K562 (cell line): ENCODE measurements at regions not wholly inside any gene's neighbourhood (a gene's known extent, or its start where the extent isn't known, plus 50 kb on each side); places are given as distances from the start of the nearest gene placed in this dataset.

ENCODE experiments used
- ATAC-seq: fragments of 200-7000 bp; cut with Tn5 transposase; 3 replicates; pipeline ENCODE4 v1.9.1; 2020; ENCODE audit warnings: moderate library complexity
- BruUV-seq: library from RNA; stranded (reverse); fragments of 400-500 nt; replicated peaks from 2 replicates; lab custom pipeline; 2021; lab: Mats Ljungman, UMichigan
- CTCF ChIA-PET: fragments of 300-600 bp; formaldehyde crosslinking; extraction: SDS; loops from one replicate; lab custom pipeline; 2021; ENCODE audit warnings: low intra/inter-chr PET ratio; lab: Yijun Ruan, JAX
- POLR2A ChIA-PET: fragments of 300-600, 350-650 bp; sonication (Branson Sonifier 250); formaldehyde crosslinking; extraction: SDS; loops from one replicate; lab custom pipeline; 2021; ENCODE audit warnings: antibody characterized with exemption, inconsistent platforms; lab: Yijun Ruan, JAX
- DNase-seq, 4 experiments: peaks; one replicate each; pipeline versions ENCODE4 v3.0.0 to v3.0.0-alpha.2; 2011 to 2018; ENCODE audit warnings: low spot score in 3 of 4, mixed read lengths in 3 of 4; ENCODE audit errors: extremely low read depth in 1 of 4
- FAIRE-seq: peaks from 2 replicates; lab custom pipeline; 2011; peaks lifted over from hg19 to GRCh38; lab: Jason Lieb, UNC
- H2AFZ ChIP-seq: 2 replicates; pipeline ENCODE4 v1.6.0; 2011; ENCODE audit warnings: low read depth, low read length, control low read depth, inconsistent platforms
- H3K27ac ChIP-seq: fragments of 200-600 bp; 3 replicates; pipeline ENCODE4 v1.8.0; 2011; ENCODE audit warnings: low read depth, mild to moderate bottlenecking, control low read depth, inconsistent platforms, low read length, moderate library complexity, mixed read lengths; ENCODE audit errors: extremely low read depth
- H3K27me3 ChIP-seq, 2 experiments: fragments of 300-600 bp in 1 of 2; 2 replicates in 1 of 2; 3 replicates in 1 of 2; pipeline versions ENCODE4 v1.6.0 to v1.8.0; 2011; ENCODE audit warnings: inconsistent platforms in 2 of 2, low read length in 2 of 2, mild to moderate bottlenecking in 1 of 2, mixed read lengths in 1 of 2, moderate library complexity in 1 of 2; ENCODE audit not compliant: control insufficient read depth in 2 of 2, insufficient read depth in 2 of 2
- H3K36me3 ChIP-seq: fragments of 300-600 bp; 3 replicates; pipeline ENCODE4 v1.8.0; 2011; ENCODE audit warnings: mild to moderate bottlenecking, low read length, inconsistent platforms; ENCODE audit not compliant: control insufficient read depth, insufficient read depth
- H3K4me1 ChIP-seq, 2 experiments: fragments of 200-600 bp in 1 of 2; replicated peaks in 1 of 2; 2 replicates in 1 of 2; 3 replicates in 1 of 2; pipeline versions ENCODE4 v1.5.1 to v1.8.0; 2011; ENCODE audit warnings: inconsistent platforms in 2 of 2, low read length in 2 of 2, mild to moderate bottlenecking in 1 of 2, mixed read lengths in 1 of 2, moderate library complexity in 1 of 2; ENCODE audit not compliant: control insufficient read depth in 2 of 2, insufficient read depth in 2 of 2
- H3K4me2 ChIP-seq: 2 replicates; pipeline ENCODE4 v1.6.1; 2011; ENCODE audit warnings: low read length, control low read depth, inconsistent platforms, mixed read lengths; ENCODE audit not compliant: insufficient read depth
- H3K4me3 ChIP-seq: fragments of 200-600 bp; sonication (generic), shearing (Covaris generic); 2 replicates; pipeline ENCODE4 v1.5.1; 2016; ENCODE audit warnings: control low read depth, inconsistent platforms
- H3K79me2 ChIP-seq: fragments of 200-600 bp; 3 replicates; pipeline ENCODE4 v1.8.0; 2011; ENCODE audit warnings: low read length, inconsistent platforms; ENCODE audit not compliant: control insufficient read depth, insufficient read depth
- H3K9ac ChIP-seq, 2 experiments: 2 replicates each; pipeline versions ENCODE4 v1.6.0 to v1.6.1; 2011; ENCODE audit warnings: low read depth in 2 of 2, low read length in 2 of 2, control low read depth in 1 of 2, inconsistent platforms in 1 of 2, mild to moderate bottlenecking in 1 of 2, mixed read lengths in 1 of 2; ENCODE audit not compliant: insufficient read depth in 1 of 2
- H3K9me1 ChIP-seq: one replicate; pipeline ENCODE4 v1.6.0; 2011; ENCODE audit warnings: inconsistent platforms, mild to moderate bottlenecking, low read length, moderate library complexity; ENCODE audit not compliant: control insufficient read depth, insufficient read depth
- H3K9me3 ChIP-seq: replicated peaks from 2 replicates; pipeline ENCODE4 v1.5.1; 2011; ENCODE audit warnings: low read depth, low read length, inconsistent platforms; ENCODE audit not compliant: control insufficient read depth, insufficient read depth
- H4K20me1 ChIP-seq: replicated peaks from 2 replicates; pipeline ENCODE4 v1.6.1; 2011; ENCODE audit warnings: low read length, inconsistent platforms, mixed read lengths; ENCODE audit not compliant: control insufficient read depth, insufficient read depth
- CHD1 ChIP-seq: fragments of 200-600 bp; sonication (generic); IDR thresholded peaks from one replicate; pipeline ENCODE4 v1.6.1; 2012; ENCODE audit warnings: mild to moderate bottlenecking, moderate library complexity, low read length, inconsistent platforms
- EGR1 ChIP-seq: fragments of 450-650 bp; conservative IDR thresholded peaks from 2 replicates; pipeline ENCODE4 v1.6.1; 2017; ENCODE audit warnings: mild to moderate bottlenecking
- HNRNPK ChIP-seq: fragments of 200-400 bp; formaldehyde crosslinking; IDR thresholded peaks from one replicate; pipeline ENCODE4 v1.6.1; 2018; ENCODE audit warnings: mild to moderate bottlenecking, low read depth, low read length; ENCODE audit not compliant: poor library complexity, severe bottlenecking
- KLF16 ChIP-seq: IDR thresholded peaks from 2 replicates; pipeline ENCODE4 v1.6.1; 2016; ENCODE audit warnings: antibody characterized with exemption
- NFYB ChIP-seq: IDR thresholded peaks from 2 replicates; pipeline ENCODE4 v1.6.1; 2011; ENCODE audit warnings: mild to moderate bottlenecking, moderate library complexity; ENCODE audit not compliant: insufficient read length; ENCODE audit errors: extremely low read depth
- PHF20 ChIP-seq: fragments of 450-650 bp; IDR thresholded peaks from 2 replicates; pipeline ENCODE4 v1.6.1; 2018; ENCODE audit not compliant: partially characterized antibody
- RB1 ChIP-seq: fragments of 450-650 bp; IDR thresholded peaks from 2 replicates; pipeline ENCODE4 v1.6.1; 2017; ENCODE audit warnings: low read depth, mild to moderate bottlenecking
- SAP30 ChIP-seq: fragments of 200-600 bp; sonication (generic); IDR thresholded peaks from 2 replicates; pipeline ENCODE4 v1.6.1; 2012; ENCODE audit warnings: borderline replicate concordance, low read depth, mild to moderate bottlenecking, moderate library complexity, low read length, control low read depth, inconsistent platforms; ENCODE audit not compliant: insufficient read depth, poor library complexity, severe bottlenecking
- STAT5A ChIP-seq: IDR thresholded peaks from 2 replicates; pipeline ENCODE4 v1.6.1; 2012; ENCODE audit warnings: low read length, inconsistent platforms, borderline replicate concordance
- SUPT5H ChIP-seq: fragments of 450-650 bp; IDR thresholded peaks from 2 replicates; pipeline ENCODE4 v1.6.1; 2016
- ZNF184 ChIP-seq: sonication (generic); formaldehyde crosslinking; IDR thresholded peaks from 2 replicates; pipeline ENCODE4 v1.5.0; 2020; ENCODE audit warnings: missing genetic modification reagents
- ZNF24 ChIP-seq: fragments of 450-650 bp; IDR thresholded peaks from 2 replicates; pipeline ENCODE4 v1.6.1; 2016
- WGBS: fragments of 100-300 bp; shearing (Covaris generic); methylation state at CpG from one replicate; pipeline ENCODE4 v1.1.6; 2016; ENCODE audit warnings: low coverage, mixed read lengths; ENCODE audit not compliant: insufficient coverage; ENCODE audit errors: missing lambda C conversion rate; 5-methylcytosine and 5-hydroxymethylcytosine counted together
- in situ Hi-C: fragments of 300-500 bp; cut with MboI; formaldehyde crosslinking; loops from 4 replicates; pipeline ENCODE4 v1.15.0; 2018; ENCODE audit warnings: inconsistent platforms, mixed read lengths
- intact Hi-C: fragments of 100-400 bp; cut with micrococcal nuclease; formaldehyde crosslinking; loops from 2 replicates; pipeline ENCODE4 v1.14.2; 2022
- TF ChIP-seq, protein P1 (sequence below): fragments of 250-450 bp; sonication (Bioruptor Pico); IDR thresholded peaks from 2 replicates; pipeline ENCODE4 v1.4.0; 2020; ENCODE audit warnings: mild to moderate bottlenecking
- TF ChIP-seq, protein P2 (sequence below), 2 experiments: fragments of 450-650 bp in 1 of 2; sonication (generic) in 1 of 2; formaldehyde crosslinking in 1 of 2; IDR thresholded peaks in 1 of 2; conservative IDR thresholded peaks in 1 of 2; 2 replicates each; pipeline versions ENCODE4 v1.6.1 to v1.8.1; 2016 to 2023; ENCODE audit warnings: mild to moderate bottlenecking in 2 of 2, moderate library complexity in 2 of 2, inconsistent platforms in 1 of 2, missing genetic modification reagents in 1 of 2
- TF ChIP-seq, protein P3 (sequence below): fragments of 450-650 bp; IDR thresholded peaks from 2 replicates; pipeline ENCODE4 v1.6.1; 2016; ENCODE audit warnings: antibody characterized with exemption
- TF ChIP-seq, protein P4 (sequence below): fragments of 200-800 bp; sonication (Bioruptor generic); IDR thresholded peaks from 2 replicates; pipeline ENCODE4 v1.6.1; 2017; ENCODE audit warnings: missing genetic modification characterization, missing compliant biosample characterization

DNA sequence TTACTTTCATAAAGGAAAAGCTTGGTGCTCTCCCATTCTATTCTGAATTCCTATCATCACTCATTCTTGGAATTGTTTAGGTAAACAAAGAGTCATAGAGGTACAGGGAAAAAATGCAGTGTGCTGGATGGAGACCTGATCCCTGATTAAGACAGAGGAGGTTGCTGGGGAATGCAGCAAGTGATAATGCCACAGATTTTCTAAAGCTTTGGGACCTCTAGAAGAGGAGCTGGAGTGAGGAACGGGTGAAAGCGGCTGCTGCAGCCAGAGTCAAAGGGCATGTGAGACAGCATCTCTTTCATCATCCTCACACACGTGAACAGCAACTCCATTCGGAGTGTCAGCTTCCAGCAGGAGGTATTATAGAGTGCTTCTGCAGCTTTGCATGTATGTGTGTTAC, 54.9 kb upstream of the DIPK1A start (continued):
- TF ChIP-seq, protein P1, sequence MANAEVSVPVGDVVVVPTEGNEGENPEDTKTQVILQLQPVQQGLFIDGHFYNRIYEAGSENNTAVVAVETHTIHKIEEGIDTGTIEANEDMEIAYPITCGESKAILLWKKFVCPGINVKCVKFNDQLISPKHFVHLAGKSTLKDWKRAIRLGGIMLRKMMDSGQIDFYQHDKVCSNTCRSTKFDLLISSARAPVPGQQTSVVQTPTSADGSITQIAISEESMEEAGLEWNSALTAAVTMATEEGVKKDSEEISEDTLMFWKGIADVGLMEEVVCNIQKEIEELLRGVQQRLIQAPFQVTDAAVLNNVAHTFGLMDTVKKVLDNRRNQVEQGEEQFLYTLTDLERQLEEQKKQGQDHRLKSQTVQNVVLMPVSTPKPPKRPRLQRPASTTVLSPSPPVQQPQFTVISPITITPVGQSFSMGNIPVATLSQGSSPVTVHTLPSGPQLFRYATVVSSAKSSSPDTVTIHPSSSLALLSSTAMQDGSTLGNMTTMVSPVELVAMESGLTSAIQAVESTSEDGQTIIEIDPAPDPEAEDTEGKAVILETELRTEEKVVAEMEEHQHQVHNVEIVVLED (CRISPR knock-in tag), result no peak
- TF ChIP-seq RB1 (no peak), PHF20 (no peak), ZNF184 (CRISPR knock-in tag) (no peak), STAT5A (no peak)
- TF ChIP-seq, protein P2, sequence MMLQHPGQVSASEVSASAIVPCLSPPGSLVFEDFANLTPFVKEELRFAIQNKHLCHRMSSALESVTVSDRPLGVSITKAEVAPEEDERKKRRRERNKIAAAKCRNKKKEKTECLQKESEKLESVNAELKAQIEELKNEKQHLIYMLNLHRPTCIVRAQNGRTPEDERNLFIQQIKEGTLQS (IDR thresholded peaks at IDR 0.05), result peak; percentile 23; the same call in 1 of the 2 replicates
- TF ChIP-seq, protein P2 (CRISPR knock-in tag; conservative IDR thresholded peaks at IDR 0.05), result no peak

DNA sequence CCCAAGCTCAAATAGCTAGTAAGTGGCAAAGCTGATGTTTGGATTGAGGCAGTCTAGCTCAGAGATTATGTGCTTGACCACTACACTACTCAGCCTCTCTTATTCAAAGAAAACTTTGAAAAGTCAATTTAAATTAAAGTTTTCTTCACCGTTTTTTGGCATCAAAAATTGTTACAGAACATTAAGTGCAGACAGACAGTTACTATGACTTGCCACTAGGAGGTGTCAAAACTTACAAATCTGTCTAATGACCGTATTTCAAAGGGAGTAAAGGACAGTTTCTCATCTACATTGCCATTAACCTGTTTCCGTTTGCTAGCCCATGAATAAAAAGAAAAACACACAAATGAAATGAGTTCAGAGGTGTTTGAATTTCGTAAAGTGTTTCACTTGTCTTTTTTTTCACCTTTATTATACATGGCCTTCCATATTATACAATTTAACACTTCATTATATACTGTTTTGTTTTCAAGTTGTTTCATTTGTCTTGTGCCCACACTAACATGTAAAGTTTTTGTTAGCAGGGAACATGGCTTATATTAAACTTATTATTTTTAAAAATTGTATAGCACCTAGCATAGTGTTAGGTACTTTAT, 57.4 kb upstream of the MTF2 start:
- DNase-seq (peak; percentile 62 to 67 (median 65)), FAIRE-seq (peak; percentile 89), ATAC-seq (peak; percentile 86)
- Histone ChIP-seq H4K20me1 (no peaks in the 10 kb centered on the region), H3K79me2 (no peaks in the 10 kb centered on the region), H3K9me3 (no peaks in the 10 kb centered on the region), H2AFZ (no peak overlapping the region; the same call in 1 of the 2 replicates), H3K9ac (no peak overlapping the region), H3K4me3 (no peak overlapping the region), H3K27ac (no peak overlapping the region), H3K36me3 (no peaks in the 10 kb centered on the region), H3K9me1 (no peaks in the 10 kb centered on the region), H3K4me2 (no peak overlapping the region), H3K4me1 (peaks cover 3 to 16% of the 10 kb centered on the region in 2 experiments; a peak in 4 of 5 replicates), H3K27me3 (no peaks in the 10 kb centered on the region)
- ChIA-PET POLR2A (interaction anchor here (0.6 kb wide), 1 partner anchor 847 kb away, joined by 4 read pairs; no protein-coding TSS in a partner anchor), CTCF (interaction anchor here (0.6 to 5.0 kb wide), 6 partner anchors 35 to 283 kb away, joined by 3 to 51 read pairs (median 3); no protein-coding TSS in a partner anchor)
- in situ Hi-C loops, result no loop called here
- intact Hi-C loops, result loop anchor here (1.0 kb wide), 1 partner anchor 41 kb away; no protein-coding TSS in a partner anchor
- BruUV-seq, result no TSS peak
- 1% methylated on average over 4 of the region's 4 CpGs for WGBS
- TF ChIP-seq CHD1, result no peak
- TF ChIP-seq, protein P3, sequence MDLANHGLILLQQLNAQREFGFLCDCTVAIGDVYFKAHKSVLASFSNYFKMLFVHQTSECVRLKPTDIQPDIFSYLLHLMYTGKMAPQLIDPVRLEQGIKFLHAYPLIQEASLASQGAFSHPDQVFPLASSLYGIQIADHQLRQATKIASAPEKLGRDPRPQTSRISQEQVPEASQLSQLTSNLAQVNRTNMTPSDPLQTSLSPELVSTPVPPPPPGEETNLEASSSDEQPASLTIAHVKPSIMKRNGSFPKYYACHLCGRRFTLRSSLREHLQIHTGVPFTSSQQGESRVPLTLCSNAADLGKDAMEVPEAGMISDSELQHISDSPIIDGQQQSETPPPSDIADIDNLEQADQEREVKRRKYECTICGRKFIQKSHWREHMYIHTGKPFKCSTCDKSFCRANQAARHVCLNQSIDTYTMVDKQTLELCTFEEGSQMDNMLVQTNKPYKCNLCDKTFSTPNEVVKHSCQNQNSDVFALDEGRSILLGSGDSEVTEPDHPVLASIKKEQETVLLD, result no peak
- no peak for TF ChIP-seq SAP30
- TF ChIP-seq KLF16, result peak; percentile 9; the same call in 1 of the 2 replicates
- no peak for TF ChIP-seq NFYB
- TF ChIP-seq EGR1, result no peak
- TF ChIP-seq SUPT5H, result no peak
- no peak for TF ChIP-seq HNRNPK
- TF ChIP-seq, protein P4, sequence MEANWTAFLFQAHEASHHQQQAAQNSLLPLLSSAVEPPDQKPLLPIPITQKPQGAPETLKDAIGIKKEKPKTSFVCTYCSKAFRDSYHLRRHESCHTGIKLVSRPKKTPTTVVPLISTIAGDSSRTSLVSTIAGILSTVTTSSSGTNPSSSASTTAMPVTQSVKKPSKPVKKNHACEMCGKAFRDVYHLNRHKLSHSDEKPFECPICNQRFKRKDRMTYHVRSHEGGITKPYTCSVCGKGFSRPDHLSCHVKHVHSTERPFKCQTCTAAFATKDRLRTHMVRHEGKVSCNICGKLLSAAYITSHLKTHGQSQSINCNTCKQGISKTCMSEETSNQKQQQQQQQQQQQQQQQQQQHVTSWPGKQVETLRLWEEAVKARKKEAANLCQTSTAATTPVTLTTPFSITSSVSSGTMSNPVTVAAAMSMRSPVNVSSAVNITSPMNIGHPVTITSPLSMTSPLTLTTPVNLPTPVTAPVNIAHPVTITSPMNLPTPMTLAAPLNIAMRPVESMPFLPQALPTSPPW (CRISPR knock-in tag), result 0 out of 2 replicates have a peak, but pooled peaks have one; percentile 10
- TF ChIP-seq ZNF24, result no peak
